LHCN-M2 (cell line): ENCODE measurements at regions not wholly inside any gene's neighbourhood (a gene's known extent, or its start where the extent isn't known, plus 50 kb on each side); places are given as distances from the start of the nearest gene placed in this dataset.
"Not testable (repeated sequence)": the region's sequence is repeated elsewhere in the genome, so short reads cannot be mapped to it uniquely, and the experiment has no call there.

Experiments used
- DNase-seq: peaks from one replicate; pipeline ENCODE4 v3.0.0-alpha.2; 2012; ENCODE audit warnings: low read depth

DNA sequence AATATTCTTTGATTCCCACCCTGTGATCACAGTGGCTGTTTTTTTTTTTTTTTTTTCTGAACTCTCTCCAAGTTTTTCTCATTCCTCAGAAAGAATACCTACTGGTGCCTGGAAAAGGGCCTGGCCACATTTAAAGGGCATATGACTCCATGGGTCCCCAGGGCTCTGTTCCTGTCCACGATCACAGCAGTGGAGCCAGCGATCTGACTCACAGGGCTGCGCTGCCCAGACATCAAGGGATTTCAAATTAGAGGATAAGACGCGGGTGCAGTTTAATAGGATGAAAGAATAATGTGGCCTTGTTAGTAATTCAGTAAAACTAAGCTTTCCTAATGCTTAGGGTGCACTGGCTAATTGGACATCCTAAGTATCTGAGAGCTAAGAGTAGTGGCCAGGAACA, 175.1 kb upstream of the MSX2 start:
- DNase-seq, result no peak

GRCh38 chr5:174550026-174550425, 174.4 kb upstream of the MSX2 start:
- DNase-seq, result no peak

DNA sequence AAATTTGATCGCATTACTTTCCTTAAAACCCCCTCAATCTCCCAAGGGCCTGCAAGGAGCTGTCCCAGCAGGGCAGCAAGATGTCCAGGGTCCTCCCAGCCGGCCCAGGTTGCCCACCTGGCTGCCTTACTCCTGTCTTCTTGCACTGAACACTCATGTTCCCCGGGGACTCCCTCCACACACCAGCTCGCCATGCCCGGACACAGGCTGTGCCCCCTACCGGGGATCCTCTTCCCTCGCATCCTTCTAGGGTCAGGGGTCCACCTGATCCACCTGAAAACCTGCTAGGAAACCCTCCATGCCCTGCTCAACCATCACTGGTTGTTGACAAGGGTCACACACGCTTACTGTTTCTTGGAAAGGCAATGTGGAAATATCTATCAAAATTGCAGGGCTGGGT, 172.0 kb upstream of the MSX2 start:
- DNase-seq, result no peak

- no peak for DNase-seq
These were observed 170.8 kb upstream of the MSX2 start for GRCh38 chr5:174553556-174553955.

- no peak for DNase-seq
These were observed 168.7 kb upstream of the MSX2 start for GRCh38 chr5:174555726-174556125.

DNA sequence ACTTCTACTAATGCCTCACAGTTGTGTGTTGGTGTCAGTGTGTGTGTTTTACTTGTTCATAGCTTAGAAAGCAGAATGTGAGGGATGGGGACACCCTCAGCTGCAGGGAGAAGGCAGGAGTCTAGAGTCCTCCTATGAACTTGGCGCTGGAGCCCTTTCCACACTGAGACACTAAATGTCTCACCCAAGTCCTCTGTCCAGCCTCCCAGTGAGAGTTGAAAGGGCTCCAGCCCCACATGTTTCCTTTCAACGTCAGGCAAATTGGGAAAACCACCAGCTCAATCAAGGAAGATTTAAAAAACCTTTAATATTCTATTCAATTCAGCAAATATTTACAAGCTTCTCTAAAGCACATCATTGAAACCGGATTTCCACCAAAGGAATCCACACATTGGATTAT, 167.6 kb upstream of the MSX2 start:
- no peak for DNase-seq

- no peak for DNase-seq
These were observed 166.2 kb upstream of the MSX2 start for GRCh38 chr5:174558190-174558589.

- no peak for DNase-seq
These were observed 165.2 kb upstream of the MSX2 start for GRCh38 chr5:174559141-174559540.

DNA sequence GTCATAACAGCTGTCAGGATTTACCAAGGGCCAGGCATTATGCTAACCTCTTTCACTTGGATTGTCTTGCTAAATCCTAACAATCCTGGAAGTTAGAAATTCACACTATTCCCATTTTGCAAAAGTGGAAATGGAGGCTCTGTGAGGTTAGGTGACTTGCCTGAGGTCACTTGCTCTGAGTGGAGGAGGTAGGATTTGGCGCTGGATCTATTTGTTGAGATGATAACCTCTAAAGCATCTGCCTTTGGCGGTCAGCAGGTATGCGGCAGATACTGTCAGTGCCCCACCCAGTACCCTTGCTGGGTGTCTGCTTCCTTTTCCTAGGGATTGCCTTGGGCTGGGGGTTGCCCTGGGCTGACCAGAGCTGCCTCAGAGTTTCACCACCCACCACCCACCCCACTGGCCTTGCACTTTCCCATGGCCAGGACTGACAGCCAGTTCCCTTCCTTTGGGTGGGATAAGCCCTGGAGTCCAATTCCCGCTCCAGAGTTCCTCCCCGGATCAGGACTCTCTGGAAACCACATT, 164.8 kb upstream of the MSX2 start:
- no peak for DNase-seq

- DNase-seq, result no peak
These were observed 163.5 kb upstream of the MSX2 start for GRCh38 chr5:174560861-174561260.

GRCh38 chr5:174563040-174563439, 161.3 kb upstream of the MSX2 start:
- not testable (repeated sequence) for DNase-seq

DNA sequence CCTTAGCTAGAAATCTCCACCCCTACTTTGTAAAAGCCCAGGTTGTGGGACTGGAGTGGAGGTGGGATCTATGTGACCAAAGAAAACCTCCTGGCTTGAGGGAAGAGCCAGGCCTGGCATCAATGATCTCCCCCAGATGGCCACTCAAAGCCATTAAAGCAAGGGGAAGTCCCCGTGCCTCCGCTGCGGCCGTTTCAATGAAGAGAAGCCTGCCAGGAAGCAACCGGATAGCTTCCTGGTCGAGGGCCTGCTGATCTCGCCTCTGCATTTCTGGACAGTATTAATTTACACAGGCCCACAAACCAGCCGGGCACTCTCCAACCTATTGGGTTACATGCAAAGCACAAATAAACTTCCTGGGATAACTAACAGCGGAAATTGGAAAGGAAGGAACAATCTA, 160.5 kb upstream of the MSX2 start:
- DNase-seq, result no peak

GRCh38 chr5:174567506-174568141, 156.8 kb upstream of the MSX2 start:
- DNase-seq, result no peak

DNA sequence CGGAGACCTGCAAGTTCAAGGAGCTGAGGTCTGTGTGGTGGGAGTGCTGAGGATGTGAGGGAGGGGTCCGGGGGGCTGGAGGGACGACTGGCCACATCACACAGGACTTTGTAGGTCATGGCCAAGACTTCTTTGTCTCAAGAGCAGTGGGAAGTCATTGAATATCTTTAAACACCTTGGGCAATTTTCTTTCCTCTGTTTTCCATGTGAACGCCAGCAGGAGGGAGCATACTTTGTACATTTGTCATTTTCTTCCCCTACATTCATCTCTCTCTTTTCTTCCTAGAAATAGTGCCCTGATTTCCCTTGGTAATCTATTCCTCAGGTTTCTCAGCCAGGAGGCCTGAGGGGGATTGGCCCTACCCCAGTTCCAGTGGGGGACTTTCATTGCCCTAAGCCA, 153.7 kb upstream of the MSX2 start:
- no peak for DNase-seq

- peak; percentile 36 for DNase-seq
These were observed 152.6 kb upstream of the MSX2 start for GRCh38 chr5:174571662-174572397.

GRCh38 chr5:174572591-174572990, 151.8 kb upstream of the MSX2 start:
- DNase-seq, result no peak

- DNase-seq, result no peak
These were observed 151.0 kb upstream of the MSX2 start for GRCh38 chr5:174573221-174573994.

DNA sequence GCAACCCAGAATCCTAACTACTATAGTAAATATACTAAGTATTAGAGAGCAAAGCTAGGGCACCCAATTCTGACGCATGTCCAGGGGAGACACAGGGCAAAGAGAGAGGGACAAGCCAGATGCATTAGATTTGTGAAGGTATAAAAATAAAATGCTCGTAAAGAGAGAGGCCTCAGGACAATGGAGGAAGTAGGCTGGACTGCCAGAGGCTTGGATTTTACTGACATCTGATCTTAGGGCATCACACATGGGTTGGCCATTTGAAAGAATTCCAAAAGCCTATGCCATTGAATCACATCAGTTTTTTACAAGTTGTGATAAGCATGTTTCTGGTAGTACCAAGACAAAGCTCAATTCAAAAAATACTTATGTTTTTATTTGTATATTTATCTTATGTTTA, 149.3 kb upstream of the MSX2 start:
- no peak for DNase-seq

DNA sequence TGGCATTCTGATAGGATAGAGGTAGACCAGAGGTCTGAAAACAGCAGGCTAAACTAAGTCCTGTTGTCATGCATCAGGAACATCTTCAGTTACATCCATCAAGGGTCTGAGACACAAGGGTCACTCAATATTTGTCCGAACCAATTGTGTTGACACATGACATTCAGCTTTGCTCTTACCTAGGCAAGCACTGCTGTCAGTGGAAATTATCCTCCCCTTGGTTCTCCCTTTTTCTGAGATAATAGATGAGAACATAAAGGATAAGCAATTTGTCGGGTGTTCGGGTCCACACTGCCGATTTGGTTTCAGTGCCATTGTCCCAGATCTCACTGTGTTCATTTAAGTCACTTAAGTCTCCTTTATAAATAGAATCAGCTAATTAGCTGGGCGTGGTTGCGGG, 148.3 kb upstream of the MSX2 start:
- DNase-seq, result no peak

- no peak for DNase-seq
These were observed 142.9 kb upstream of the MSX2 start for GRCh38 chr5:174581479-174581878.

GRCh38 chr5:174581894-174582293, 142.5 kb upstream of the MSX2 start:
- DNase-seq, result no peak

- DNase-seq, result no peak
These were observed 141.3 kb upstream of the MSX2 start for GRCh38 chr5:174583071-174583470.

GRCh38 chr5:174585472-174585871, 138.9 kb upstream of the MSX2 start:
- no peak for DNase-seq
